AG08396 (cell line): ENCODE measurements at regions not wholly inside any gene's neighbourhood (a gene's known extent, or its start where the extent isn't known, plus 50 kb on each side); places are given as distances from the start of the nearest gene placed in this dataset.

Source experiments
- DNase-seq: peaks from one replicate; pipeline ENCODE4 v3.0.0; 2012; ENCODE audit warnings: low spot score, mixed read lengths

- no peak for DNase-seq
Measured at GRCh38 chr1:114342376-114342775, 168.6 kb downstream of the TRIM33 start.

GRCh38 chr1:114341856-114342255, 169.1 kb downstream of the TRIM33 start:
- DNase-seq = no peak

GRCh38 chr1:114341299-114341698, 169.7 kb downstream of the TRIM33 start:
- no peak for DNase-seq

DNA sequence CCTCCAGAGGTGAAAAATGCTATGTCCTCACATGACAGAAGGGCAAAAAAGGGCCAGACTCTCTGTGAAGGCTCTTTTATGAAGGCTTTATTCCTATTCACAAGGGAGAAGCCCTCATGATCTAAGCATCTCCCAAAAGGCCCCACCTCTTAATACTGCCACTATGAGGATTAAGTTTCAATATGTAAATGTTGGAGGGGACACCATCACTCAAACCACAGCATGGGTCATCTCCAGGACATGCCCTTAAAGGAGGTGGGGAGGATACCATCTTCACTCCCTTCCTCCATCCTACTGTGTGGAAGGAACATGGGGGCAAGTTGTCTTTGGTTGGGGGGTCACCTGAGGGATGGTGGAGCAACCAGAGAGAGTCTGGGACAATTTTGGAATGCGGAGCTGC, 170.1 kb downstream of the TRIM33 start:
- DNase-seq = no peak

DNA sequence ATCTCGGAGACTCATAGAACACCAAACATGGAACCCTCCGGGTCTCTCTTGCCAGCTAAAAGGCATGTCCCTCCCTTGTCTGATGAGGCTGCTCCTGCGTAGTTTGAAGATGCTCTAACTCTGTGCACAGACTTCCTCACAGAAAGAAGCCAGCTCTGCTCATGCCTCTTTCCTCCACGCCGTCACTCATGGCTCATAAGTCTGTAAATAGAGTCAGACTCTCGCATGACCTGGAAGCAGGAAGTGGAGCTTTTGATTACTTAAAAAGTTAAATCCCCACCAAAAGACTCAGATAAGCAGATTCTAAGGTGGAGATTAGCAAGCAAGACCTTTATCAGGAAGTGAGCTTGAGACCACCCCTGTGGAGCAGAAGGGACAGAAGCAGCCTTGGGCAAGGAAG, 171.6 kb downstream of the TRIM33 start:
- DNase-seq = no peak

DNA sequence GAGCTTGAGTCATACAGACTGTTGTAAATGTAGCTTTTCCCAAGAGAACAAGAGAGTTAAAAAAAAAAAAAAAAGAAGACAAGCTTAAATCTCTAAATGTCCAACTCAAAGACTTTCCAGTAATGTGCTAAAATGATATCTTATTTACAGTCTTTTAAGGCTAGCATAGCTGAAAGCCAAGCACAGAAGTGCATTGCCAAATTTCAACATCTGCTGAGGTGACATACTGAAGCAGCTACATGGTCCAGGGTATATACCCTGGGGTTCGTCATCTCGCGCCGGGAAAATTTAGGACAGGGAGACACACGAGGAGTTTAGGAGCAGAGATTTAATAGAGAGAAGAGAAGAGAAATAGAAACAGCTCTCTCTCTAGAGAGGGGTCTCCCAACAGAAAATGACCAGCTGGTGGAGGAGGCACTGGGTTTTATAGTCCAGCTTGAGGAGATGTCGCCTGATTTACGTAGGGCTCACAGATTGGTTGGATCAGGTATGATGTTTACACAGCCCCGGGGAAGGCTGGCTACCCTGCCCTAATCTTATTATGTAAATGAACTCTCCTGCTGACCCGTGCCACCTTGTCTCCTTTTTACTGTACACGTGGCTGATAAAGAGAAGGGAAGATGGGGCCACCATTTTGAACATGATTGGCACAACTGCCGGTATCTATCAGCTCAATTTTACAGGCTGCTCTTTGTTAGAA, 172.7 kb downstream of the TRIM33 start:
- no peak for DNase-seq

- DNase-seq = no peak
Measured at GRCh38 chr1:114337417-114337816, 173.6 kb downstream of the TRIM33 start.

DNA sequence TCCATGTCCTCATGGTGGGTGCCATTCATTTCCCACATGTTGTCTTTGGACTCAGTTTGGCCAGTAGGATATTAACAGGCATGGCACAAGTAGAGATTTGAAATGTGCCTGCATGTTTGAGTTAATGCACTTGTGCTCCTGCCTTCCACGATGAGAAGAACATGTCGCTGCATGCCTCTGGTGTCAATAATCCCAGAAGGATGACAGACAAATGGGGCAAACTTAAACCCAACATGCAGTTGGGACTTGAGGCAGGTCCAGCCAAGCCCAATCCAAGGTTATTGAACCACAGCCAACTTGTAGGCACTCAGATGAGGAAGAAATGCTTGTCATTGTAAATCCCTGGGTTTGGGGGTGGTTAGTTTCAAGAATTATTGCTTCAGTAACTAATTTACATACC, 174.6 kb downstream of the TRIM33 start:
- no peak for DNase-seq

DNA sequence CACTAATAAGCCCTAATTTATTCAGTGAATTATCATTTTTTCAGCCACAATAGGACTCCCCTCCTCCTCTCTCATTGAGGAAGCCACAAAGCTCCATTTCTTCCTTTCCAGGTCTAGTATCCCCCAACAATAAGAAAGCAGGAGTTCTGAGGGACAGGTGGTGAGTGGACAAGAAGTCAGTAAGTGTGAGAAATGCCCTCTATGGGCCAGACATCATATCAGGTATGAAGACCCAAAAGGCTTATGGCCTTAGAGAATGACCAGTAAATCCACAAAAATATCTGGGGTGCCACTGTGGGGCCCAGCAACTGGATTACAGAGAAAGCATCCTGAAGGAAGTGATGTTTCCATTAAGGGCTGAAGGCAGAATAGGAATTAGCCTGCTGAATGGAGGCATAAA, 175.7 kb downstream of the TRIM33 start:
- no peak for DNase-seq

- no peak for DNase-seq
Measured at GRCh38 chr1:114334297-114334696, 176.7 kb downstream of the TRIM33 start.

- no peak for DNase-seq
Measured at GRCh38 chr1:114333690-114334089, 177.3 kb downstream of the TRIM33 start.

- no peak for DNase-seq
Measured at GRCh38 chr1:114331936-114332335, 178.3 kb upstream of the SYT6 start.

- DNase-seq = no peak
Measured at GRCh38 chr1:114330451-114330983, 176.8 kb upstream of the SYT6 start.

- DNase-seq = no peak
Measured at GRCh38 chr1:114328361-114328904, 174.8 kb upstream of the SYT6 start.

- DNase-seq = no peak
Measured at GRCh38 chr1:114324662-114324965, 170.9 kb upstream of the SYT6 start.

DNA sequence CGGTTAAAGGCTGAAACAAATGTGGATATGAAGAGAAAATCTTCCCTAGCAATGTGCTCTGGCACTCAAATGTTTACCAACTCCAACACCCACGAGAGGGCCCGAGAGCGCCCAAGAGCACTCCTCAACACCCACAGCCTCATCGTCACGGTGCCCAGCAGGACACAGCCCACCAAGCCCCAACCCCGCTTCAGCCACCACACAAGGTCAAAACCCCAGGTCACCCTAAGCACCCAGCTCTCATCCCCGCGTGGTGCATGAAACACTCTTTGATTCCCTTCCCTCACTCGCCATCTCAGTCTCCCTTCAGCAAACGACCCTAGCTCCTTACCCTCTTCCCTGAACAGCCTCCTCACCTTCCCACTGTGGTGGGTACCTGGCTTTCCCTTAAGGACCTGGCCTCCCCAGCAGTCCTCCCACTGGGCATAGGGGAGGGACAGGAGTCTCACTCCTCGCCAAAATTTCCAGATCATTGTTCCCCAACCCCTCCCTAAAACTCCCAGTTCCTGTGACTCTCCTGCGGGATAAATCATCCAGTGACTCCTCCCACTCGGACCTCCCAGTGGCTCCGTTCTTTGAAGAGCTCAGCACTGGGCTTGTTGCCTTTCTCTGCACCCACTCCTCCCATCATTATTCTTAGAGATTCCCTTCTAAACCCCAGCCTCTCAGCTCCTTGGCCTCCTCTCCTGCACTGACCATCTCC, 170.4 kb upstream of the SYT6 start:
- DNase-seq = no peak

- DNase-seq = no peak
Measured at GRCh38 chr1:114322734-114323133, 169.1 kb upstream of the SYT6 start.

DNA sequence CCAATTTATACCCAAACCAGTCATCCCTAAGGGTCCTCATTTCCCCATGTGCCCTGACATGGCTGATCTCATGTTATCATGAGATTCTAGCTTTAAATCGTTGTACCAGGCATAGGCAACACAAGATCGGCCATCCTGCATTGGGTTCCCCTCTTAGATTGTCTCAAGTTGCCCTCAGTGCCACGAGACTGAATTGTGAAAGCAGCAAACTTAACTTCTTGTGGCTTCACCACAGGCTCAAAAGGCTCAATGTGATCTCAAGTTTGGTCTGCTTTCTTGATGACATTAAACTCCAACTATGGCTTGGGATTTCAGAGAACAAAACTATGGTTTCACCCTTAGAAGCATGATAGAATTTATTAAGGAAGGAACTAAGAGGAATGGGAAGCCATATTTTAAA, 168.5 kb upstream of the SYT6 start:
- DNase-seq = no peak

- peak; percentile 74 for DNase-seq
Measured at GRCh38 chr1:114320586-114320985, 166.9 kb upstream of the SYT6 start.

- DNase-seq = peak; percentile 35
Measured at GRCh38 chr1:114319418-114319817, 165.7 kb upstream of the SYT6 start.

- no peak for DNase-seq
Measured at GRCh38 chr1:114318961-114319360, 165.3 kb upstream of the SYT6 start.

DNA sequence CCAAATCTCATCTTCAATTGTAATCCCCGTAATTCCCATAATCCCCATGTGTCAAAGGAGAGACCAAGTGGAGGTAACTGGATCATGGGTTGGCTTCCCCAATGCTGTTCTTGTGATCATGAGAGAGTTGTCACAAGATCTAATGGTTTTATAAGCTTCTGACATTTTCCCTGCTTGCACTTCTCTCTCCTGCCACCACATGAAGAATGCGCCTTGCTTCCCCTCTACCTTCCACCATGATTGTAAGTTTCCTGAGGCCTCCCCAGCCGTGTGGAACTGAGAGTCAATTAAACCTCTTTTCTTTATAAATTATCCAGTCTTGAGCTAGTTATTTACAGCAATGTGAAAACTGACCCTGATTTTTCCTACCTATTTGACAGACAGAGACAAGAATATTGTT, 162.5 kb upstream of the SYT6 start:
- no peak for DNase-seq

DNA sequence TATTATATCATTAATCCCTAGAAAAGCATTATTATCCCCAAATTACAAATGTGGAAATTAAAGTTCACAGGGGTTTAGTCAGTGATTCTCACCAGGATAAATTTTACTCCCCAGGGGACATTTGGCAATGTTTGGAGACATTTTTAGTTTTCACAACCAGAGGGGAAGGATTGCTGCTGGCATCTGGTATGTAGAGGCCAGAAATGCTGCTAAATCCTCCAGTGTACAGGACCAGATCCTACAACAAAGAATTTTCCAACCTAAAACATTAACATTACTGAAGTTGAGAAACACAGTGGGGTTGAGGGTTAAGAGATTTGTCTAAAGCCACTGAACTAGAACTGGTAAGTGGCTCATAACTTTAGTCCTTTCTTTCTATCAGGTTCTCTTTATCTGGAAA, 162.0 kb upstream of the SYT6 start:
- no peak for DNase-seq

GRCh38 chr1:114314576-114314975, 160.9 kb upstream of the SYT6 start:
- DNase-seq = no peak
